Osteocyte (in vitro differentiated cells): ENCODE measurements at regions not wholly inside any gene's neighbourhood (a gene's known extent, or its start where the extent isn't known, plus 50 kb on each side); places are given as distances from the start of the nearest gene placed in this dataset.

ENCODE experiments used
- DNase-seq: peaks from one replicate; pipeline ENCODE4 v3.0.0; 2021; ENCODE audit warnings: mixed read lengths; ENCODE audit not compliant: unreplicated experiment; ENCODE audit errors: extremely low spot score
- H3K27ac Mint-ChIP-seq: one replicate; pipeline ENCODE4 v1.8.0; 2021; ENCODE audit warnings: mild to moderate bottlenecking, mixed read lengths; ENCODE audit not compliant: unreplicated experiment
- H3K27me3 Mint-ChIP-seq: one replicate; pipeline ENCODE4 v1.8.0; 2021; ENCODE audit warnings: mixed read lengths; ENCODE audit not compliant: unreplicated experiment
- H3K36me3 Mint-ChIP-seq: one replicate; pipeline ENCODE4 v1.8.0; 2021; ENCODE audit warnings: mixed read lengths; ENCODE audit not compliant: unreplicated experiment
- H3K4me1 Mint-ChIP-seq: one replicate; pipeline ENCODE4 v1.8.0; 2021; ENCODE audit warnings: mixed read lengths; ENCODE audit not compliant: unreplicated experiment
- H3K4me3 Mint-ChIP-seq: one replicate; pipeline ENCODE4 v1.8.0; 2021; ENCODE audit warnings: mild to moderate bottlenecking, moderate library complexity, mixed read lengths; ENCODE audit not compliant: unreplicated experiment
- H3K9me3 Mint-ChIP-seq: one replicate; pipeline ENCODE4 v1.8.0; 2021; ENCODE audit warnings: mixed read lengths; ENCODE audit not compliant: unreplicated experiment
- CTCF ChIP-seq: fragments of 200-600 bp; sonication (generic); IDR thresholded peaks from 2 replicates; pipeline ENCODE4 v1.5.0; 2021; ENCODE audit warnings: antibody characterized with exemption, mild to moderate bottlenecking, moderate library complexity

- Mint-ChIP-seq H3K9me3 (peaks cover 3% of the 10 kb centered on the region), H3K4me3 (no peak overlapping the region), H3K27me3 (peaks cover 22% of the 10 kb centered on the region), H3K27ac (no peak overlapping the region), H3K4me1 (no peaks in the 10 kb centered on the region), H3K36me3 (no peaks in the 10 kb centered on the region)
- no peak for DNase-seq
- no peak for TF ChIP-seq CTCF
Observed at GRCh38 chr1:78234496-78234895, 188.7 kb downstream of the GIPC2 start.

- no peak for TF ChIP-seq CTCF
- H3K4me1 Mint-ChIP-seq, result peaks cover 3% of the 10 kb centered on the region
- no peak overlapping the region for H3K27ac Mint-ChIP-seq
- H3K27me3 Mint-ChIP-seq, result peaks cover 26% of the 10 kb centered on the region
- H3K4me3 Mint-ChIP-seq, result no peak overlapping the region
- H3K36me3 Mint-ChIP-seq, result no peaks in the 10 kb centered on the region
- DNase-seq, result no peak
- H3K9me3 Mint-ChIP-seq, result no peaks in the 10 kb centered on the region
Observed at GRCh38 chr1:78236716-78237115, 190.9 kb downstream of the GIPC2 start.

- TF ChIP-seq CTCF, result no peak
- Mint-ChIP-seq H3K27ac (no peak overlapping the region), H3K4me1 (peaks cover 3% of the 10 kb centered on the region), H3K36me3 (no peaks in the 10 kb centered on the region), H3K4me3 (no peak overlapping the region), H3K9me3 (no peaks in the 10 kb centered on the region), H3K27me3 (peaks cover 21% of the 10 kb centered on the region)
- DNase-seq, result no peak
Observed at GRCh38 chr1:78237364-78237916, 191.7 kb downstream of the GIPC2 start.

GRCh38 chr1:78240191-78240590, 194.4 kb downstream of the GIPC2 start:
- H3K36me3 Mint-ChIP-seq, result no peaks in the 10 kb centered on the region
- no peak for DNase-seq

GRCh38 chr1:78240755-78241154, 195.0 kb downstream of the GIPC2 start:
- no peak for DNase-seq
- TF ChIP-seq CTCF, result no peak
- Mint-ChIP-seq H3K36me3 (no peaks in the 10 kb centered on the region), H3K27ac (no peak overlapping the region), H3K4me1 (peaks cover 3% of the 10 kb centered on the region), H3K4me3 (no peak overlapping the region), H3K27me3 (peaks cover 14% of the 10 kb centered on the region), H3K9me3 (no peaks in the 10 kb centered on the region)

More at GRCh38 chr1:78240191-78240590, 194.4 kb downstream of the GIPC2 start:
- Mint-ChIP-seq H3K9me3 (no peaks in the 10 kb centered on the region), H3K4me1 (peaks cover 3% of the 10 kb centered on the region), H3K4me3 (no peak overlapping the region), H3K27me3 (peaks cover 18% of the 10 kb centered on the region), H3K27ac (no peak overlapping the region)
- no peak for TF ChIP-seq CTCF
